Non-pigmented ciliary epithelial cell (primary cell): ENCODE measurements at regions not wholly inside any gene's neighbourhood (a gene's known extent, or its start where the extent isn't known, plus 50 kb on each side); places are given as distances from the start of the nearest gene placed in this dataset.
"Not testable (repeated sequence)": the region's sequence is repeated elsewhere in the genome, so short reads cannot be mapped to it uniquely, and the experiment has no call there.

Experiments used
- DNase-seq: peaks from one replicate; pipeline ENCODE4 v3.0.0-alpha.2; 2010; ENCODE audit warnings: low read depth

- no peak for DNase-seq
These were observed 175.1 kb upstream of the SLC38A2 start for GRCh38 chr12:46547421-46548354.

- DNase-seq = no peak
These were observed 174.2 kb upstream of the SLC38A2 start for GRCh38 chr12:46546634-46547273.

GRCh38 chr12:46543378-46543795, 170.8 kb upstream of the SLC38A2 start:
- not testable (repeated sequence) for DNase-seq

GRCh38 chr12:46538976-46539375, 166.4 kb upstream of the SLC38A2 start:
- no peak for DNase-seq

GRCh38 chr12:46537387-46537955, 164.9 kb upstream of the SLC38A2 start:
- DNase-seq = no peak

- DNase-seq = not testable (repeated sequence)
These were observed 163.7 kb upstream of the SLC38A2 start for GRCh38 chr12:46536316-46536715.

- no peak for DNase-seq
These were observed 163.3 kb upstream of the SLC38A2 start for GRCh38 chr12:46535907-46536306.

- DNase-seq = no peak
These were observed 162.8 kb upstream of the SLC38A2 start for GRCh38 chr12:46535376-46535775.

GRCh38 chr12:46534327-46534840, 161.8 kb upstream of the SLC38A2 start:
- no peak for DNase-seq

- no peak for DNase-seq
These were observed 161.2 kb upstream of the SLC38A2 start for GRCh38 chr12:46533723-46534122.

- no peak for DNase-seq
These were observed 159.2 kb upstream of the SLC38A2 start for GRCh38 chr12:46531804-46532203.

- DNase-seq = no peak
These were observed 158.6 kb upstream of the SLC38A2 start for GRCh38 chr12:46531059-46531785.

GRCh38 chr12:46530373-46531056, 157.9 kb upstream of the SLC38A2 start:
- DNase-seq = no peak

GRCh38 chr12:46526233-46526632, 153.7 kb upstream of the SLC38A2 start:
- DNase-seq = no peak

GRCh38 chr12:46524778-46525177, 152.2 kb upstream of the SLC38A2 start:
- no peak for DNase-seq

GRCh38 chr12:46523863-46524770, 151.5 kb upstream of the SLC38A2 start:
- peak; percentile 99 for DNase-seq

- DNase-seq = no peak
These were observed 150.9 kb upstream of the SLC38A2 start for GRCh38 chr12:46523446-46523845.

GRCh38 chr12:46522071-46522470, 149.5 kb upstream of the SLC38A2 start:
- no peak for DNase-seq

- no peak for DNase-seq
These were observed 148.6 kb upstream of the SLC38A2 start for GRCh38 chr12:46521145-46521544.

GRCh38 chr12:46519407-46519806, 146.8 kb upstream of the SLC38A2 start:
- no peak for DNase-seq
